AG10803 (cell line): ENCODE measurements at regions not wholly inside any gene's neighbourhood (a gene's known extent, or its start where the extent isn't known, plus 50 kb on each side); places are given as distances from the start of the nearest gene placed in this dataset.

ENCODE experiments used
- DNase-seq: peaks from one replicate; pipeline ENCODE4 v3.0.0; 2010; ENCODE audit warnings: low read depth
- H3K4me3 ChIP-seq: 2 replicates; pipeline ENCODE4 v1.5.1; 2011; ENCODE audit warnings: mild to moderate bottlenecking, low read length, control low read depth
- CTCF ChIP-seq: conservative IDR thresholded peaks from 2 replicates; pipeline ENCODE4 v1.5.1; 2011; ENCODE audit warnings: mild to moderate bottlenecking, low read length, control low read depth, inconsistent platforms

GRCh38 chr6:14747881-14748520 lies 497.9 kb upstream of the JARID2 start:
- peak; percentile 94 for DNase-seq
- H3K4me3 ChIP-seq = no peak overlapping the region
- TF ChIP-seq CTCF = no peak

GRCh38 chr6:14748679-14749078 lies 497.2 kb upstream of the JARID2 start:
- TF ChIP-seq CTCF = no peak
- H3K4me3 ChIP-seq = no peak overlapping the region
- DNase-seq = no peak

- no peak for DNase-seq
- TF ChIP-seq CTCF = no peak
- no peak overlapping the region for H3K4me3 ChIP-seq
Observed at GRCh38 chr6:14750059-14750661, 495.7 kb upstream of the JARID2 start.

GRCh38 chr6:14751645-14752175 lies 494.2 kb upstream of the JARID2 start:
- DNase-seq = peak; percentile 24
- TF ChIP-seq CTCF = no peak
- H3K4me3 ChIP-seq = no peak overlapping the region

GRCh38 chr6:14754751-14755513 lies 490.9 kb upstream of the JARID2 start:
- TF ChIP-seq CTCF = no peak
- no peak for DNase-seq
- no peak overlapping the region for H3K4me3 ChIP-seq

GRCh38 chr6:14756340-14756739 lies 489.5 kb upstream of the JARID2 start:
- DNase-seq = no peak

More at GRCh38 chr6:14756340-14756739, 489.5 kb upstream of the JARID2 start:
- no peak overlapping the region for H3K4me3 ChIP-seq
- no peak for TF ChIP-seq CTCF
